MCF 10A (cell line): ENCODE measurements at regions not wholly inside any gene's neighbourhood (a gene's known extent, or its start where the extent isn't known, plus 50 kb on each side); places are given as distances from the start of the nearest gene placed in this dataset.

ENCODE experiments used
- BruUV-seq: library from RNA; stranded (reverse); fragments of 400-500 nt; replicated peaks from 2 replicates; lab custom pipeline; 2021; lab: Mats Ljungman, UMichigan
- CTCF ChIA-PET: fragments of 300-600 bp; sonication (Branson Sonifier 250); formaldehyde crosslinking; extraction: SDS; loops from one replicate; lab custom pipeline; 2021; ENCODE audit warnings: antibody characterized with exemption, inconsistent platforms; lab: Yijun Ruan, JAX
- POLR2A ChIA-PET: fragments of 300-600, 350-650 bp; sonication (Branson Sonifier 250); formaldehyde crosslinking; extraction: SDS; loops from one replicate; lab custom pipeline; 2020; ENCODE audit warnings: antibody characterized with exemption, inconsistent platforms; lab: Yijun Ruan, JAX
- DNase-seq: peaks from one replicate; pipeline ENCODE4 v3.0.0-alpha.2; 2018; ENCODE audit not compliant: unreplicated experiment
- H3K27ac Mint-ChIP-seq: one replicate; pipeline ENCODE4 v1.8.0; 2022; ENCODE audit warnings: mild to moderate bottlenecking, low read depth, mixed read lengths; ENCODE audit not compliant: unreplicated experiment
- H3K27me3 Mint-ChIP-seq: one replicate; pipeline ENCODE4 v1.8.0; 2022; ENCODE audit warnings: mixed read lengths; ENCODE audit not compliant: insufficient read depth, unreplicated experiment
- H3K36me3 Mint-ChIP-seq: one replicate; pipeline ENCODE4 v1.8.0; 2022; ENCODE audit warnings: mild to moderate bottlenecking, moderate library complexity, mixed read lengths; ENCODE audit not compliant: insufficient read depth, unreplicated experiment
- H3K4me1 Mint-ChIP-seq: one replicate; pipeline ENCODE4 v1.8.0; 2022; ENCODE audit warnings: mixed read lengths; ENCODE audit not compliant: insufficient read depth, unreplicated experiment
- H3K4me3 Mint-ChIP-seq: one replicate; pipeline ENCODE4 v1.8.0; 2022; ENCODE audit warnings: mild to moderate bottlenecking, moderate library complexity, mixed read lengths; ENCODE audit not compliant: unreplicated experiment
- H3K9me3 Mint-ChIP-seq: one replicate; pipeline ENCODE4 v1.8.0; 2022; ENCODE audit warnings: mixed read lengths; ENCODE audit not compliant: unreplicated experiment
- intact Hi-C: fragments of 100-400 bp; cut with micrococcal nuclease; formaldehyde crosslinking; loops from 2 replicates; pipeline ENCODE4 v1.14.1; 2022
- TF ChIP-seq, protein P1 (sequence below): fragments of 200-600 bp; IDR thresholded peaks from one replicate; pipeline ENCODE4 v1.8.0; 2022; ENCODE audit warnings: antibody characterized with exemption, mild to moderate bottlenecking; ENCODE audit not compliant: unreplicated experiment

DNA sequence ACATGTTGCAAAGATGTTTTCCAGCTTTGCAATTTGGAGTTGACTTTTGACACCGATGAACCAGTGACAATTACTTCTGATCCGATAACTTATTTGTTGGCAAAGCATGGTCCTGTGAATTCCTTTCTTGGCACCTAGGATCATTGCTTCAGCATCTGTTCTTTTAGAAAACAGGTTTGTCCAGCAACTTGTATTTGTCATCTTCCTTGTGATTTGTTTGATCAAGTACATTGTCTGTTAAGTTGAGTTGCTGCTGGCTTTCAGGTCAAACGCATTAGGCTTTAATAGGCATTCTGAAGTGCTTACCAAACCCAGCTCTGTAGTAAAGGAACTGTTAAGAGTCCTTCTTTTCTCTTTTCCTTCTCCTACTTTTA lies 192.4 kb upstream of the ZNF217 start:
- Mint-ChIP-seq H3K27ac (no peak overlapping the region), H3K27me3 (no peaks in the 10 kb centered on the region), H3K36me3 (peaks cover 6% of the 10 kb centered on the region), H3K4me1 (peaks cover 25% of the 10 kb centered on the region), H3K4me3 (no peak overlapping the region), H3K9me3 (no peaks in the 10 kb centered on the region)
- ChIA-PET CTCF (interaction anchor here (0.5 to 1.2 kb wide), 5 partner anchors 10 to 248 kb away, joined by 3 to 5 read pairs (median 3); no protein-coding TSS in a partner anchor), POLR2A (interaction anchor here (0.6 to 1.8 kb wide), 11 partner anchors 8 to 163 kb away, joined by 3 to 7 read pairs (median 4); no protein-coding TSS in a partner anchor)
- DNase-seq: no peak
- BruUV-seq: no TSS peak
- intact Hi-C loops: no loop called here
- TF ChIP-seq, protein P1, sequence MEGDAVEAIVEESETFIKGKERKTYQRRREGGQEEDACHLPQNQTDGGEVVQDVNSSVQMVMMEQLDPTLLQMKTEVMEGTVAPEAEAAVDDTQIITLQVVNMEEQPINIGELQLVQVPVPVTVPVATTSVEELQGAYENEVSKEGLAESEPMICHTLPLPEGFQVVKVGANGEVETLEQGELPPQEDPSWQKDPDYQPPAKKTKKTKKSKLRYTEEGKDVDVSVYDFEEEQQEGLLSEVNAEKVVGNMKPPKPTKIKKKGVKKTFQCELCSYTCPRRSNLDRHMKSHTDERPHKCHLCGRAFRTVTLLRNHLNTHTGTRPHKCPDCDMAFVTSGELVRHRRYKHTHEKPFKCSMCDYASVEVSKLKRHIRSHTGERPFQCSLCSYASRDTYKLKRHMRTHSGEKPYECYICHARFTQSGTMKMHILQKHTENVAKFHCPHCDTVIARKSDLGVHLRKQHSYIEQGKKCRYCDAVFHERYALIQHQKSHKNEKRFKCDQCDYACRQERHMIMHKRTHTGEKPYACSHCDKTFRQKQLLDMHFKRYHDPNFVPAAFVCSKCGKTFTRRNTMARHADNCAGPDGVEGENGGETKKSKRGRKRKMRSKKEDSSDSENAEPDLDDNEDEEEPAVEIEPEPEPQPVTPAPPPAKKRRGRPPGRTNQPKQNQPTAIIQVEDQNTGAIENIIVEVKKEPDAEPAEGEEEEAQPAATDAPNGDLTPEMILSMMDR: no peak

DNA sequence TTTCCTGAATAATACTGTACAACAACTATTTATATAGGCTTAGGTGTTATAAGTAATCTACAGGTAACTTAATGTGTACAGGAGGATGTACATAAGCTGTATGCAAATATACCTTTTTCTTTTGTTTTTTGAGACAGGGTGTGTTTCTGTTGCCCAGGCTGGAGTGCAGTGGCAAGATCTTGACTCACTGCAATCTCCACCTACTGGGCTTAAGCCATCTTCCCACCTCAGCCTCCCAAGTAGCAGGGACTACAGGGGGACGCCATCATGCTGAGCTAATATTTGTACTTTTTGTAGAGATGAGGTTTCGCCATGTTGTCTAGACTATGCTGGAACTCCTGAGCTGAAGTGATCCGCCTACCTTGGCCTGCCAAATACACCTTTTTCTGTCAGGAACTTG lies 191.7 kb upstream of the ZNF217 start:
- ChIA-PET POLR2A (interaction anchor here (0.6 to 2.0 kb wide), 2 partner anchors 43 to 70 kb away, joined by 3 to 4 read pairs; no protein-coding TSS in a partner anchor), CTCF (interaction anchor here (0.9 to 1.0 kb wide), 2 partner anchors 17 to 238 kb away, joined by 3 read pairs; no protein-coding TSS in a partner anchor)
- no peak overlapping the region for H3K4me3 Mint-ChIP-seq
- intact Hi-C loops: no loop called here
- H3K36me3 Mint-ChIP-seq: peaks cover 6% of the 10 kb centered on the region
- H3K4me1 Mint-ChIP-seq: peaks cover 21% of the 10 kb centered on the region
- H3K27me3 Mint-ChIP-seq: no peaks in the 10 kb centered on the region
- no peaks in the 10 kb centered on the region for H3K9me3 Mint-ChIP-seq
- no peak overlapping the region for H3K27ac Mint-ChIP-seq
- DNase-seq: no peak
- BruUV-seq: no TSS peak
- TF ChIP-seq, protein P1: no peak

DNA sequence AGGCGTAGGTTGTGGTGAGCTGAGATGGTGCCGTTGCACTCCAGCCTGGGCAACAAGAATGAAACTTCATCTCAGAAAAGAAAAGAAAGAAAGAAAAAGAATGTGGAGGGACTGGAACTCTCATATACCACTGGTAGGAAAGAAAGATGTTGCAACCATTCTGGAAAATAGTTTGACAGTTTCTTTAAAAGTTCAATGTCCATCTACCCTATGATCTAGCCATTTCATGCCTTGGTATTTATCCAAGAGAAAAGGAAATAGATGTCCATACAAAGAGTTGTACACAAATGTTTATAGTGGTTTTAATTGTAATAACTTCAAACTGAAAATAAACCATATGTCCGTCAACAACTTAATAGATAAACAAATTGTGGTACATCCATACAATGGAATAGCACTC lies 190.1 kb upstream of the ZNF217 start:
- peaks cover 12% of the 10 kb centered on the region for H3K4me1 Mint-ChIP-seq

DNA sequence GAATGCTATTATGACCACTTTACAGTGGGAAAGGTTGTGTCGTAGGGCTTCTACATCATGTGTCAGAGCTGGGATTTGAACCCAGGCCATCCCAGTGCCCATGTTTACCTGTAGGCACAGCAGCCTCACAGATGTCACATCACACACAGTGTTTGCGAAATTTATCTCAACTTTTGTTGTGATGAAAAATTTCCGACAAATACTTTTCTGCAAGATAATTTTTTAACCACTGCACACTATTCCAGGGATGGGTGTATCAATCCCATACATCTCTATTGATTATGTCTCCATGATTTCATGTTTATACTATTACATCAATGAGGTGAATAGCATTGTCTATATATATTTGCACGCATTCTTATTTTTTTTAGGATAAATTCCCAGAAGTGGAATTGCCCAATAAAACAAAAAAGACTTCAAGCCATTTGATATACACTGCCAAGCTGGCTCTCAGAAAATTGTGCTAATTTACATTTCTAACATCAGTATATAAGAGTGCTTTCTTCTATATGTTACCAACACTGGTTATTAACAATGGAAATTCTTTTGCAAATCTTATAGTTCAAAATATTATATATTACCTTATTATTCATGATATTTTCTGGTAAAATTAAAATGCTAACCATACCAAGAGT lies 189.1 kb upstream of the ZNF217 start:
- POLR2A ChIA-PET: interaction anchor here (1.2 kb wide), 1 partner anchor 9 kb away, joined by 3 read pairs; no protein-coding TSS in a partner anchor

More for the DNA sequence above, 190.1 kb upstream of the ZNF217 start:
- no peak for DNase-seq
- no TSS peak for BruUV-seq
- ChIA-PET CTCF (interaction anchor here (0.6 kb wide), 2 partner anchors 26 to 1659 kb away, joined by 3 to 5 read pairs; no protein-coding TSS in a partner anchor), POLR2A (interaction anchor here (0.6 to 2.0 kb wide), 3 partner anchors 10 to 44 kb away, joined by 3 to 4 read pairs (median 3); no protein-coding TSS in a partner anchor)
- Mint-ChIP-seq H3K36me3 (peaks cover 6% of the 10 kb centered on the region), H3K27ac (no peak overlapping the region), H3K27me3 (no peaks in the 10 kb centered on the region), H3K9me3 (no peaks in the 10 kb centered on the region), H3K4me3 (no peak overlapping the region)
- intact Hi-C loops: no loop called here
- TF ChIP-seq, protein P1: no peak

More for the DNA sequence above, 189.1 kb upstream of the ZNF217 start:
- no peak overlapping the region for H3K4me3 Mint-ChIP-seq
- CTCF ChIA-PET: no interaction called here
- TF ChIP-seq, protein P1: no peak
- H3K36me3 Mint-ChIP-seq: peaks cover 6% of the 10 kb centered on the region
- H3K9me3 Mint-ChIP-seq: no peaks in the 10 kb centered on the region
- no peak for DNase-seq
- H3K4me1 Mint-ChIP-seq: peaks cover 17% of the 10 kb centered on the region
- H3K27me3 Mint-ChIP-seq: no peaks in the 10 kb centered on the region
- no TSS peak for BruUV-seq
- intact Hi-C loops: no loop called here
- H3K27ac Mint-ChIP-seq: no peak overlapping the region
